Suppressor macrophage treated with lipopolysaccharide for 4 hours (primary cell): ENCODE measurements at regions not wholly inside any gene's neighbourhood (a gene's known extent, or its start where the extent isn't known, plus 50 kb on each side); places are given as distances from the start of the nearest gene placed in this dataset.
A peak's percentile ranks its signal among the peaks of the same experiment; 100 is the strongest.
"Not testable (repeated sequence)": the region's sequence is repeated elsewhere in the genome, so short reads cannot be mapped to it uniquely, and the experiment has no call there.

ENCODE experiments used
- DNase-seq: peaks from one replicate; pipeline ENCODE4 v3.0.0-alpha.2; 2020

DNA sequence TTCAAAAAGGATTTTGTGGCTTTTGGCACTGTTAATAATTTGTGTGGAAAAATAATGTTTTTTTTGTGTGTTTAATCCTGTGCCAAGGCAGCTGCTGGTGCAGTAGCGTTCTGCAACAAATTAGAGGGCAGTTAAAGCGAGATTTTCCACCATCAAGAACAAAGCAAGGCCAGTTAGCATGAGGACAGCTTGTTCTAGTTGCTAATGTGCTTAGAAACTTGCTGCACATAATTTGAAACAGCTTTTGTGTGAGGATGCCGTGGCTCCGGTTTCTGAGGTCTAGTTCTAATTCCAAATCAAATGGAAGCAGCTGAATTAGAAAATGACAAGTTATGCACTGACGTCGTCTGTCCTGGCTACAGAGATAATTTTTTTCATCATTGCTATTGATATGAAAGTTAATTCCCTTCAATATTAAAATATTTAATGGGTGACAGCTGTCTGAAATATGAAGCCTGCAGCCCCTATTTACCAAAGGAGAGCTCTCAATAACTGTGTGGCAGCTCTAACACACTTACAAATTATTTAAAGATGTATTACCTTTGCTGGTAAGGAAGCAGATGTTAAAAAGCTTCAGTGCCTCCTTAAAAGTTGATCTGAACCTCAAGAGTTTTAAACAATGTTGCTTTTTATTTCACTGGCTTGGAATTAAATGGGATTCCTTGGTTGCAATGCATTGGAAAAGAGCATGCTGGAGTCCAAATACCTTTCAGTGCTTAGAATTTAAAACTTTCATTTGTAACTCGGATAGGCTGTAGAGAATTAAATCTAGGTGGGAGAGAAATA is 128.6 kb downstream of the SPATA31D1 start:
- no peak for DNase-seq

DNA sequence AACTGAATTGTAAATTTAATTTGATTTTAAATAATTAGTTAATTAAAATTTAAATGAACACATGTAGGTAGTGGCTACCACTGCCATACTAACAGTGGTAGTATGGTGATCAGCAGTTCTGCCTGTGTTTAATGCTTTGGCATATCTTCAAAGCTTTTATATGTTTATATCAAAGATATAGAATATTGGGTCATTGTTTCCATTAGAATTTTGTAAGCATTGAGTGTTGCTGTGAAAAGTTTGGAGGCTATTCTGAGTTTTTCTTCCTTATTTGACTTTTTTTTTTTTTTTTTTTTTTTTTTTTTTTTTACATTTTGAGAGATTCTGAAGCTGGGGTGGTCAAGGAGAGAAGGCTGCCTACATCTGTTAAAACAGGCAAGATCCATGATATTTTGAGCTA is 134.2 kb downstream of the SPATA31D1 start:
- DNase-seq, result no peak

DNA sequence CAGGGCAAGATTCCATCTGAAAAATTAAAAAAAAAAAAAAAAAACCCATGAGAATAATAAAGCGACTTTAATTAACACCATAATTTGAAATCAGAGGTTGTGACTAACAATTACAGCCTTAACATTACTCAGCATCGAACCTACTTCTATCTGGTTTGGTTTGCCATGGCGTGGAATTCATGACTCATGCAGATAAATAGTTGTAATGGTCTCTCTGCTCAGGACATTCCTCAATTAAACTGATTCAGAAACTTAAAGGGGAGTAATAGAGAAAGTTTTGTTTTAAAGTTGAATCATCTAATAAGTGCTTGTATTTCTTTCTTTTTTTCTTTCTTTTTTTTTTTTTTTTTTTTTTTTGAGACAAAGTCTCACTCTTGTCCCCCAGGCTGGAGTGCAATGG is 135.5 kb downstream of the SPATA31D1 start:
- no peak for DNase-seq

DNA sequence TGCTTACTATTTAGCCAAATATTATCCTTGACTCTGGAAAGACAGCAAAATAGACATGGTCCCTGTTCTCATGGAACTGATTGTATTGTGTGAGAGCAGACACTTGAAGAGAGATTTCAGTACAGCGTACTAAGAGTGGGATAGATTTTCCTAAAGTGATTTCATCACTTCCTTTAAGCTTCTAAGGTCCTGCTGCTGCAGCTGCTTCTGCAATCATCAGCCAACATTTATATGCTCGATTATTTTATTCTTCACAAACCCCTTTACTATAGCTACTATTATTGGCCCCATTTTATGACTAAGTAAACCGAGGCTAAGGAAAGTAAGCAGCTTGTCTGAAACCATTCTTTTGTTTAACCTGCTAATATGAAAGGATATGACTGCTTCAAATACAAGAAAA is 137.7 kb downstream of the SPATA31D1 start:
- DNase-seq, result no peak

DNA sequence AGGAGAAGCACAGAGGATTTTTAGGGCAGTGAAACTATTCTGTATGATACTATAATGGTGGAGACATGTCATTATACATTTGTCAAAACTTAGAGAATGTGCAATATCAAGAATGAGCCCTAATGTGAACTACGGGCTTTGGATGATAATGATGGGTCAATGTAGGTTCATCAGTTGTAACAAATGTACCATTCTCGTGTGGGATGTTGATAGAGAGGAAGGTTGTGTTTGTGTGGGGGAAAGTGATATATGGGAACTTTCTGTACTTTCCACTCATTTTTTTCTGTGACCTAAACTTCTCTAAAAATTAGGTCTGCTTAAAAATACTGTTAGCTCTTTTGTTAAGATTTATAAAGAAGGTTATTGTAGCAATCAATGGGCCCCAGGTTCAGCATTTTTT is 138.9 kb downstream of the SPATA31D1 start:
- peak; percentile 4 for DNase-seq

DNA sequence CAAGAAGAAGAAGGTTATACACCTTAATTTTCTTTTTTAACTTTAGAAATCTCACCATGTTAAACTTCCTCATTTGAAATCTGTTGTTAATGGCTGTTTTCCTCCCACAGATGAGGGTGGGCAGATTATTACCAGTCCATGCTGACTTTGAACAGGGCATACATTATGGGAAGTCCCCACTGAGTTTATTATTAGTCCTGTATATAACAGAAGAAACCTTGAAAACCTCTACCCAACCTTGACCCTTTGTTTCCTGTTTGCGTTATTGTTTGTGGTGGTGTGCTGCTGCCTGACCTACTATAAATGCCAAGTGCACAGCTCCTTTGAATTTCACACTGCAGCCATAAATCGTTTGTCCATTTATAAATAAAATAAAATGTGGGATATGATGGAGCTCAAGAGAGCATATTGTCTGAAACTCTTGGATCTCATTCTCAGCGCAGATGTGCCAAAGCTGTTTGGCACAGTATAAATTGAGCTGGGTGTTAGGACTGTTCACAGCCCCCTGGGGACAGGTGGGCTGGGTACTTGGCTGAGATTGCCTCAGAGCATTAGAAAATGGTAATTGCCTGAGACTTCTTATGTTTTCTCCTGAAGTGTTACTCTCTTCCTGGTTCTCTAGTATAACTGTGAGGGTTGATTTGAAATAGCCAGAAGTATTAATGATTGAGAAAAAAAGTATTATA is 139.6 kb downstream of the SPATA31D1 start:
- peak; percentile 36 for DNase-seq

DNA sequence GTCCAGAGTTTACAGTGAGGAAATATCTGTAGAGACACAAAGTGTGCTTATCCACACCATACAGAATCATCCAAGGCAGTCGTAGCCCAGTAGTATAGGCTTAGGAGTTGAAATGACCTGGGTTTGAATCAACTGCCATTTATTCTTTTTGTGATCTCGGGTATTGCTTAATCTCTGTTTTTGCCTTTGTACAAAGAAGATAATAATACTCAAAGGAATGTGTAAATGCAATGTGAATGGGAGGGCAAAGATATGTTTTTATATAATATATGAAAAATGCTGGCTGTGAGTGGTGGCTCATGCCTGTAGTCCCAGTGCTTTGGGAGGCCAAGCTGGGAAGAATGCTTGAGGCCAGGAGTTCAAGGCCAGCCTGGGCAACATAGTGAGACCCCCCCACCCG is 141.1 kb downstream of the SPATA31D1 start:
- no peak for DNase-seq

DNA sequence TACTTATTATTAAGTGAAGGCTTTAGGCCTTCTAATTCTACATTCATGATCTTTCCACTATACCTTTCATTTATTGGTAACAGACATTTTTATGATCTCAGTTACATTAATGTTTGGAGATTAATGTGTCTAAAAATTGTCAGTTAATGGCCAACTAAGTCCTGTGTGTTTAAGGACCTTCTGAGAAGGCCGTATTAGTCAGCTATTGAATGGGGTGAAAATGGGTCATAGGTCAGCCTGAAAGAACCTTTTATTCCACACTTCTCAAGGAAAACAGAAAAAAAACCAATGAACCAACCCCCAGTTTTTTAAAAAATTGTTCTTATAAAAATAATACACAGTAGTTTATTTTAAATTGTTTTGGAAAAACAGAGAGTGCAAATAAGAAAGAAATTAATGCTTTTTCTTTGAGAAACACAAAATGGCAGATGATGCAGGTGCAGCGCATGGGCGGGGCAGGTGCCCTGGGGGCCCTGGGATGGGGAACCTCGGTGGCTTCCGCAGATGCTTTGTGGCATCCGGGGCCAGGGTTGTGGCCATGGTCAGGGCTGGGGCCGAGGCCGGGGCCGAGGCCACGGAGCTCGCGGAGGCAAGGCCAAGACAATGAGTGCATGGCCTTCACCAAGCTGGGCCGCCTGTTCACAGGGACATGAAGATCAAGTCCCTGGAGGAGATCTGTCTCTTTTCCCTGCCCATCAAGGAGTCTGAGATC is 141.9 kb downstream of the SPATA31D1 start:
- DNase-seq, result no peak

DNA sequence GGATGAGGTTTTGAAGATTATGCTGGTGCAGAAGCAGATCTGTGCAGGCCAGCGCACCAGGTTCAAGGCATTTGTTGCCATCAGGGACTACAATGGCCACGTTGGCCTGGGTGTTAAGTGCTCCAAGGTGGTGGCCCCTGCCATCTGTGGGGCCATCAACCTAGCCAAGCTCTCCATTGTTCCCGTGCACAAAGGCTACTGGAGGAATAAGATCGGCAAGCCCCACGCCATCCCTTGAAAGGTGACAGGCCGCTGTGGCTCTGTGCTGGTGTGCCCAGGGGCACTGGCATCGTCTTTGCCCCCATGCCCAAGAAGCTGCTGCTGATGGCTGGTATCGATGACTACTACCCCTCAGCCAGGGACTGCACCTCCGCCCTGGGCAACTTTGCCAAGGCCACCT is 142.5 kb downstream of the SPATA31D1 start:
- DNase-seq, result no peak

DNA sequence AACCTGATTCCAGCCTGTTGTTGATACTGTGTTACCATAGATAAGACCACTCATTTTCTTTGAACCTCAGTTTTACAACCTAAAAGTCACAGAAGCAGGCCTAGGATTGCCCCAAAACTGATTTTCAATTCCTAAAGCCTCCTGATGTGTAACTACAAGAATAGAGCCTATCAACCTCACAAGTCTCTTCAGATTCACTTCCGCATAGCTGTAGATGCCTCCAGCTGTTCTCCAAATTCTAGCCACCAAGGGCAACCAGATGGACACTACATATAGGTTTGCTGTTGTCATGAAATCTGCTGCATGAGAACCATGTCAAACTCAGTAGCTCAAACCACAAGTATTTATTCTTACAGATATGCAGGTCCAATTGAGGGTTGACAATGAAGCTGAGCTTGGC is 143.5 kb downstream of the SPATA31D1 start:
- no peak for DNase-seq

DNA sequence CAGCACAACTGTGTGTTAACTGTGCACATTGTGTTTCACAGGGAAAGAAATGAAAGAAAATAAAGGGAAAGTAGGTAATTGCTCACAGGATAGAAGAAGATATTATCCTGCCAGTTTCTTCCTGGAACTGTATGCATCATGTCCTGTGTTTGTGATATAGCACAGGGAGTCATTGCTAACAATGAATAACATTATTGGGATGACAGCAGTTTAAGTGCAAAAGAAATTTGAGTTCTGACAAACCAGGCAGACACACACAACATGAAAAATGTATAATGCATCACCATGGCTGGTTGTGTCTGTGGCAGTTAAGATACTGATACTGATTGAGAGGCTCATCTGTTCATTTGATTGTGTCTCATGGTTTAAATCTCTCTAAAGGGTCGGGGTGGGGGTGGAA is 145.4 kb downstream of the SPATA31D1 start:
- no peak for DNase-seq

DNA sequence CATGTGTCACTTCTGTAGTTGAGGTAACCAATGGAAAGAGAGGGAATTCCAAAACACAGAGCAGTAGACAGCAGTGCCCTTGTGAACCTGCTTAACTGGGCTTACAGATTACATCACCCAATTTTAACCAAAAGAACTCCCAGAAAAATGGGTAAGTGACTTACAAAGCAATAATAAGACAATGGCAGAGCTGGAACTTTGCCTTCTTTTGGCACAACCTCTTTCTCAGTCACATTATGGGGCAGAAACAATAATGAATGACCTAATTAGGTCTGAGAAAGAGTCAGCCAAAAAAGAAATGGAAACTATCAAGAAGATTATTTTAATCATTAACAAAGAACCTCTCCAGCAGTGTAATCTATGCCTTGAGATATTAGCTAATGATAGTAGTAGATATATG is 146.5 kb downstream of the SPATA31D1 start:
- no peak for DNase-seq

DNA sequence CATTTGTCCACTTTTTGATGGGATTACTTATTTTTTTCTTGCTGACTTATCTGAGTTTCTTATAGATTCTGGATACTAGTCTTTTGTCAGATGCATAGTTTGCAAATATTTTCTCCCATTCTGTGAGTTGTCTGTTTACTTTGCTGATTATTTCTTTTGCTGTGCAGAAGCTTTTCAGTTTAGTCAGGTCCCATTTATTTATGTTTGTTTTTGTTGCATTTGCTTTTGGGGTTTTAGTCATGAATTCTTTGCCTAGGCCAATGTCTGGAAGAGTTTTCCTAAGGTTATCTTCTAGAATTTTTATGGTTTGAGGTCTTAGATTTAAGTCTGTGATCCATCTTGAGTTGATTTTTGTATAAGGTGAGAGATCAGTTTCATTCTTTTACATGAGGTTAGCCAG is 149.5 kb downstream of the SPATA31D1 start:
- DNase-seq, result not testable (repeated sequence)

DNA sequence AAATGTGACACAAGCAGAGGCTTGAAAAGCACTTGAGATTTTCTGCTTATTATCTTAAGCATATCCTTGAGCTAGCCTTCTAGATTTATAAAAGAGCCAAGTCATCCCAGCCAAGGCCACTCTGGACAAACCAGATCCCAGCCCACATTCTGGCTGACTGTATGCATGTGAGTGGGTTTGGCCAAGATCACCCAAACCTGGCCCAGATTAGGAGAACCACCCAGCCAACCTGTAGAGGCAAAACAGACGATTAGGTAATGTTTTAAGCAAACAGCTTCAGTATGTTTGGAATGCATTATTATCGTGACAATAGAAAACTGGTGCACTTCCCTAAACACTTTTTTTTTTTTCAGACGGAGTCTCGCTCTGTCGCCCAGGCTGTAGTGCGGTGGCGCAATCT is 151.9 kb downstream of the SPATA31D1 start:
- DNase-seq, result no peak

DNA sequence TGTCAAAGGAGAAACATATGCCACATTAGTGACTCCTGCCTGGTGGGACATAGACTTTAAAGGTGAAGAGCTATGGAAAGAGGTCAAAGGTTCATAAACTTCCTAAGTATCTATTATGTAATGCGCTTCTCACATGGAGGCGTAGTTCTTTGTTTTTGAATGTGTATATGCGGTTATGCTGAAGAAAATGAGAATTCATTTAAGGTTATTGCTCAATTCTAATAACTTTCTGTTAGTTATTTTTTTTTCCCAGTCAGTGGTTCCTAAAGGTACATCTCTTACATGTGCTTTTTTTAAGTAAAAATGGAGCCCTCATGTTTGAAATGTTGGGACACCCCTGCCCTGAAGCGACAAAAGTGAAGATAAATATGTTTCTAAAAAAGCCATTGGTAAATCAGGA is 156.2 kb downstream of the SPATA31D1 start:
- no peak for DNase-seq

DNA sequence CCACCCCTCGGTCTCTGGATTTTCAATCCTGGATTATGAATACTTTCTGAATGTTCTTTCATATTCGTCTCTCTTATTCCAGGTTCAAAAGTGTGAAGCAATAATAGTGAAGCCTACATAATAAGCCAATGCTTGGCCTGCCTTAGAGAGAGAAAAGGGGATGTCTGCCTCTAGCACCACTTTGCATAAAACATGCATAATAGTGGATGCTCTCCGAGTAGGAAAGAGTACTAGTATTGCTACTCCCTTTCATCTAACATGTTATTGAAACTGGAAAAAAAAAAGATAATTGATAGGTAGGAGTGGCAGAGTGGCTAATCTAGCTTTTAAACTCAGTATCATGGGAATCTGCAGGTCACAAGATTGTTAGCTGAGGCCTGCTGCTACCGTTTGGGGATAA is 158.1 kb downstream of the SPATA31D1 start:
- DNase-seq, result no peak

DNA sequence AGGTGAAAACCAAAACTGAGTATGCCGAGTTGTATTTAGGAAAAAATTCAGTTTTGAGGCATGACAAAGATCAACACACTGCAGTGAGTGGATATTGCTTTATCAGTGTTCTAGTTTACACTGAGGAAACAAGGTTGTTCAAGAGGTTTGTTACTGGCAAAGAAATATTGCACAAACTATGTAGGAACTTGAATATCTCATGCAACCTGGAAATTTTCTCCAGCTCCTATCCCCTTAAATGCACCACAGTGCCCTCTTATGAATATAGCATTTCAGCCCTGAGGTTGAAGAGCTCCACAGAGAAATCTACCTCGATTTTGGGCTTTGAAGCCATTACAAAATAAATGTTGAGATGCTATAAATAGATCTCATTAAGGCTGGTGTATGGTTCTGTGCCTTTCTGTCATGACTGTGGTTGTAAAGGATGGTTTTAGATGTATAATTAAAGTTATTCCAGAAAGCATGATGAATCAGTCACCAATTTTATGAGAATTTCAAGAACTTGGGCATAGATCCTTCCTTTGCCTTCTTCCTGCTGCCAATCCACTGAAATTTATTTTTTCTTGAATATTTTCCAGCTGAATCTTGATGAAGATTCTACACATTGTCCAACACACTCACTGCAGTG is 159.3 kb downstream of the SPATA31D1 start:
- no peak for DNase-seq

DNA sequence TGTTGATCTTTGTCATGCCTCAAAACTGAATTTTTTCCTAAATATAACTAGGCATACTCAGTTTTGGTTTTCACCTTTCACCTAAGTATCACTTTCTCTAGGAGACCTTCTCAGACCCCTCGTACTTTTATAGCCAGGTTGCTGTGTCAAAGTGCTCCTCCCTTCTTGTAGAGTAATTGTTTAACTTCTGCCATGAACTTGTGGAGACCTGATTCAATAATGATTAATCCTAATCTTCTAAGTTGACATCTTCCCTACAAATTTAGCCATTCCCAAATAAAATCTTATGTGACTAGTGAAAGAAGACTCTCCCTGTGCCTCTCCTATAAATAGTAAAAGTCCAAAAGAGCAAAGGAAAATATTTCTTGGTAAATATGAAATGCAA is 159.8 kb downstream of the SPATA31D1 start:
- DNase-seq, result no peak

DNA sequence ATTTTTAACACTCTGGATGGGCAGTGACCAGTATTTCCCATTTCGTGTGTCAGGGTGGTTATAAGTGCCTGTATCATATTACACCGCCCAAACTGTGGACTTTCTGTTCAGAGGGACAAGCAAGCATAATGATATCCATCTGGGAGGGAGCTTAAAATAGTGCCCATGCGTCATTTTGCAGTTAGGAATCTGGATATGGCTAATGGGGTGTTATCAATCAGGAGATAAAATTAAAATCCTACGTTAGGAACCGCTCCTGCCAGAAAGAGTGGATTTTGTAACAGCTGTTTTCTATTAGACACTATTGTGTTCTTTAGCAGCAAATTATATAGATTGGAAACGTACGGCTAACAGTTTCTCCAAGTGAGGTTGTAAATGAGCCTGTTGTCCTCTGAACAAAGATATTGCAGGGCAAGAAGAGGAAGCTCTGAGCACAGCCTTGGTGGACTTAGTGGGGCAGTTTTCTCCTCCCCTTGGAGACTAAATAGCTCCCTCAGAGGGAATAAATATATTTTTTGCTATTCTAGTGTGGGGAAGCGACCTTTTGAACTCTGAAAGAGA is 160.4 kb downstream of the SPATA31D1 start:
- no peak for DNase-seq

DNA sequence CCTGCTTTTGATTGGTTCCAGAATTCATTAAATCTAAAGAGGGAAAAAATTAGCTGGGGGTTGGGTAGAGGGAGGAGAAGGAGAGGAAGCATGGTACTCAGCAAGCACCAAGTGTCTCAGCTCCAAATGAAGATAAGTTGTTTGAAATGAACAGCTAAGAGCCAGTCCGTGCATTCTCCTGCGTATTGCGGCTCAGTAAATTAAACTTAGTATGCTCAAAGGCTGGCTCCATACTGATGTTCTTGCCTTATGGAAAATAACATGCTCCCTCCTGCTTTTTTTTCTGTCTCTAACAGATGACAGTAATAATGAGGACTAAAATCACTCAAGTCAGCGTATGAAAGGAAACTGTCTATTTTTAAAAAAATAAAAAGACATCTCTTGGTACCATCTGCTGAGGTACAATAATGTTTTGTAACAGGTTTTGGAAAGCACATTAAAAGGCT is 161.0 kb downstream of the SPATA31D1 start:
- DNase-seq, result no peak

DNA sequence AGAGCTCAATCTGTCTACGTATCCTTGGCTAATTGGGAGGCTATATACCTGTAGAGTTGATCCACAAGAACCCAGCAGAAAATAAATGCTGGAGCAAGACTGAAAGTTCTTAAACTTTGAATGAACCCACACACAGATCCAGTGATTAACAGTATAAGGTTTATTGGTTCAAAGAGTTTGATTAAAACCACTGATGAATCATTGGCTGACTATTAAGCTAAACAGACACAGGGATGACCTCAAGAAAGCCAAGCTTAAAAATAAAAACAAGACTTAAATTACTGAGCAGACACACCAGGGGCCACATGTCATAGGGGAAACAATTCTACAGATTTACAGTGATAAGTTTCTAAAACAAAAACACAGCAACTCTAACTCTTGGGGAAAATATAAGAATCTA is 163.6 kb downstream of the SPATA31D1 start:
- no peak for DNase-seq

DNA sequence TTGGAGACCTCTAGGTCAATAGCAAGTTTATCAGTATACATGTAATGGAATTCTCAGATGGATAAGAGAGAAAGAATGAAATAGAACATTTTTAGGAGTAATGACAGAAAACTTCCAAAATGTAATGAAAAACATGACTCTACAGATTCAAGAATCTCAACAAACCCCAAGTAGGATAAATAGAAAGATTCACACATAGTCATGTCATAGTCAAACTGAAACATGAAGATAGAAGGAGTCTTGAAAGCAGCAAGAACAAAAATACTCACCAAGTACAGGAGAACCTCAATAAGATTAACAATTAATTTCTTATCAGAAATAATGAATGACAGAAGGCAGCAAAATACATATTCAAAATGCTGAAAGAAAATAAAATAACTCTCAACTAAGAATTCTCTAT is 164.5 kb downstream of the SPATA31D1 start:
- no peak for DNase-seq

DNA sequence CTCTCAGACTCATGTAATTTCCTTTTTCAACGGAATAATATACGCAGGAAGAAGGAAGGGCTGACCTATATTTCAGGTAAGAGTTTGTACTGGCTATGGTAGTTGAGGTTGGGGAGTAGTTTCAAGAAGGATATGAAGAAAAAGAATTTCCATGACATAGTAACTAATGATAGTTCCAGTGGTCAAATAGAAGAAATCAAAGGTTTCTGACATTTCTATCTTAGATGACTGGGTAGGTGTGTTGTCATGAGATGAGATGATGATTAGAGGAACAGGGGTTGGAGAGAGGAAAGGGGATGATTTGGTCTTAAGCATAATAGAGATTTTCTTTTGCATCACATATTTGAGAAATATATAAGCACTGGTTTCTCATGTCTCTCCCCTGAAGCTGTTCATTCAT is 166.0 kb downstream of the SPATA31D1 start:
- DNase-seq, result no peak
